Fibroblast of skin of abdomen (primary cell): ENCODE measurements at regions not wholly inside any gene's neighbourhood (a gene's known extent, or its start where the extent isn't known, plus 50 kb on each side); places are given as distances from the start of the nearest gene placed in this dataset.

Experiments used
- DNase-seq: peaks from one replicate; pipeline ENCODE4 v3.0.0-alpha.2; 2013

DNA sequence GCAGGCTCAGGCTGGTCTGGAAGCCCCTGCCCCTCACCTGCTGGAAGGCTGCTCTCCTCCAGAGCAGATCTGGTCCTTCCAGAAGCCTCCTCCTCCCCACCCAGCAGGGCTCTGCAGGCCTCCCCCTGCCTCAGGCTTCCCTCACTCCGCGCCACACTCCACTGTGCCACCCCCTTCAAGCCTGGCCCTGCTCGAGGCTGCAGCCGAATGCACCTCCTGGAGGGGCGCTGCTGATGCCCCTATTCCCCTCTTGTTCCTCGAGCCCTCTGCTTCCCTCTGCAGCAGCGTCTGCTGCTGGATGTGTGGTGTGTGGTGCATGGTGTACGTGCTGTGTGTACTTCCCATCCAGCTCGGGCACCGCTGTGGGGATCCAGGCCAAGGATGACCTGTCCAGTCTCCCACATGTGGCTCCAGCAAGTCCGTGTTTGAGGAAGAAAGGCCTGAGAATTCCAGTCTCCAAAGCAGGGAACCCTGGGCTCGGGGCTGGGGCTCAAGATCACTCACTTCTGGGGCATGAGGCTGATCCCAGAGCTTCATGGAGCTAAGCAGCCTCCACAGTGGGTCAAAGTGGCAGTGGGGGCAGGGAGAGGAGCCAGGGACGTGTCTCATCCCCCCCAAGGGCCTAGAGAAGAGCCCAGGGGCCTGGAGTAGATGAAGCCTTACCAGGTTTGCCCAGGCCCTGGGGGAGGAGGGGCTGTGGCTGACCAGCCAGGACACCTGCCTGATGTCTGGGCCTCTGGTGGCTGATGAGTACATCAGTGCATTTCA is 136.0 kb upstream of the C14orf180 start:
- no peak for DNase-seq

DNA sequence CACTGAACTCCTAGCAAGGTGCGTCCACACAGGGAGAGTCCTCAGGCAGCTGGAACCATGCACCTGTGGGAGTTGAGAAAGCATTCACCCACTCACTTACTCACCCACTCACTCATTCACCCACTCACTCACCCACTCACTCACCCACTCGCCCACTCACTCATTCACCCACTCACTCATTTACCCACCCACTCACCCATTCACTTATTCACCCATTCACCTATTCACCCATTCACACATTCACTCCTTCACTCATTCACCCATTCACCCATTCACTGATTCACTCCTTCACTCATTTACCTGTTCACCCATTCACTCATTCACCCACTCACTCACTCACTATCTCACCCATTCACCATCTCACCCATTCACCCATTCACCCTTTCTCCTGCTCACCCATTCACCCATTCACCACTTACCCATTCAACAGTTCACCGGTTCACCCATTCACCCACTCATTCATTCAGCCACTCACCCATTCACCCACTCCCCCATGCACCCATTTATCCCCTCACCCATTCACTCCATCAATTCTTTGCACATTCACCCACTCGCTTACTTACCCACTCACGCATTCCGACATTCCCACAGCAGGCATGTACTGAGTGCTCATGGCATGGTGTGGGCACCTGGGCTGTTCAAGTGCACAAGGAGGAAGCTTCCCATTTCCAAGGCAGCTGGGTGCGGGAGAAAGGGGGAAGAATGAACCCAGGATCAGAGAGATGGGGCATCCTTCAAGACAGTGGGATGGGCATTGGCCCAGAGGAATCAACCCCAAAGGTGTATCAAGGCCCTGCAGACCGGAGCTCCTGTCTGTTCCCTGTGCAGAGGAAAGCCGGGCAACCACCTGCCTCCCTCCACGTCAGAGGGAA is 135.2 kb upstream of the C14orf180 start:
- DNase-seq, result no peak

DNA sequence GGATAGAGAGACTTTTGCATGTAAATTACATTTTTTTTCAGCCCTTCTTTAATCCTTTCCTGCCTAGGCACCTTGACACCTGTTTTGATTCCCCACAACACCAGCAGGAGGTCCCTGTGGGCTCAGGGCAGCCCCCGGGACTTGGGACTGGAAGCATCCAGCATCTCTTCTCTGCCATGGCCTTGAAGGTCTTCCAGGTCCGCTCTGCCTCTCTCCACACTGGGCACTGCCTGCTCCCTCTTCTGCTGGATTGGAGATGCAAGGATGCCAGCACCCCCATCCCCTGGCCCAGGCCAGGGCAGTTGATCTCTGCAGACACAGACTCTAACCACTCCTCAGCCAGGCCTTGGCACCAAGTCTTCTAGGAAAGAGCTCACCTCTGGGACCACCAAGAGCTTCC is 134.5 kb upstream of the C14orf180 start:
- no peak for DNase-seq

DNA sequence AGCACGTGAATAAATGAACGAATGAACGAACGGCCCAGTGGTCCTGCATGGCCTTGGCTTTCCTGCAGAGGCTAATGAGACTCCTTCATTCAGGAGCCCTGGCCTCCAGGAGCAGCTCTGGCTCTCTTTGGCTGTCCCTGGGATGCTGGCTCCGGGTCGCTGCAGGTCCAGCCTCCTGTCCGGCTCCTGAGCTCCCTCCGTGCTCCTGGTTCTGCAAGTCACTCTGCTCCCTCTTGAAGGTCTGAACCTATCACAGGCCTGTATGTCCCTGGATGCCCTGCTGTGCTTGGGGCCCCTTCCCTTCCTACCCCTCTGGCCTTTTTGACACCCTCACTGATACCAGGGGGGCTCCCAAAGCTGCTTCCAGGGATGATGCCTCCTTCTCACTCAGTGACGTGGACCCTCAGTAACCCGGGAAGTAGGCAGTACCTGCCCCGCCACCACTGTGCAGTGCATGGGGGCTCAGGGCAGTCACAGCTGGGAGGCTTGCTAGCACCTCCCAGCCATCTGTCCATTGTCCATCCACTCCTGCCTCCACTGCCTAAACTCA is 133.7 kb upstream of the C14orf180 start:
- DNase-seq, result no peak

DNA sequence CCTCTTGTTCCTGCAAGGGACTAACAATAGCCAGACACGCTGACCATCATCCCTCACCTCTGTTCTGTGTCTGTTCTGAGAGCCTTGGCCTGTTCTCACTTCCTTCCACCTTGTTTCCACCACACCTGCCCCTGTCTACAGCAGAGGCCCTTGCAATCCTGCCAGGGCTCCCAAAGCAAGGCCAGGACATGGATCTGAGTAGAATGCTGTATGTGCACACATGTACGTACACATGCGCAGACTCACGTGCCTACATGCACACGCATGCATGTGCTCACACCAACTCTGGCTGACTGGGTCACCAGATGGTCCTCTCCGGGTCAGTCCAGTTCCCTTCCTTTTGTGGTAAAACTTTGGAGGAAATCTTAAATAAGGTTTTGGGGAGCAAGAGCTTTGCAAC is 133.0 kb upstream of the C14orf180 start:
- DNase-seq, result no peak

DNA sequence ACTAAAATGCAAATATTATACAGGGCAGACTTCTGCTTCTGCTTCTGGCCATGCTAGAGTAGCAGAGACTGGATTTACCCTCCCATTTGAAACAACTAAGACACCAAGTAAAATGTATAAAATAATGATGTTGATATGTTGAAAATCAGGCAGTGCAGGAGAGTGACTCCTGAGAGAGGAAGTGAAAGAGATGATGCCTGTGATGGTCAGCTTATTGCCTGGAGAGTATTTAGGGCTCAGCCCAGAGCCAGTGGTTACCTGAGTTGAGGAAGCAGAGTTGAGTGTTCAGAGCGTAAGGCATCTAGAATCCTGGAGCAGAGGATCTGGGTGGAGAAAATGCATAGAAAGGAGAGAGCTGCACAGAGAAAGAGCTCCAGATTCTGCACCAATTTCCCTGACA is 131.8 kb upstream of the C14orf180 start:
- DNase-seq, result no peak

DNA sequence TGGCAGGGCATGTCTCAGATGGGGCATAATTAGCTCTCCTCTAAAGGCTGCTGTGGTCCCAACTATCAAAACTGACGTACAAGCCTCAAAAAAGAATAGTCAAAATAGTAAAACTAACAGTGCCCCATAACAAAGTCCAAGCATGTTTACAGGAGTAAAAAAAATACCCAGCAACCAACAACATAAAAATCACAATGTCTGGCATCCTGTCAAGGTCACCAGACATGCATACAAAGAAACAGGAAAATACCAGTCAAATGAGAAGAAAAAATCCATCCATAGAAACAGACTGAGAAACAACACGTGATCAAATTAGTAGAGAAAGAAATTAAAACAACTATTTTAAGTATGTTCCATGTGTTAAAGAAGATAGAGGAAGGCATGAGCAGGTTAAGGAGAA is 131.2 kb upstream of the C14orf180 start:
- no peak for DNase-seq

DNA sequence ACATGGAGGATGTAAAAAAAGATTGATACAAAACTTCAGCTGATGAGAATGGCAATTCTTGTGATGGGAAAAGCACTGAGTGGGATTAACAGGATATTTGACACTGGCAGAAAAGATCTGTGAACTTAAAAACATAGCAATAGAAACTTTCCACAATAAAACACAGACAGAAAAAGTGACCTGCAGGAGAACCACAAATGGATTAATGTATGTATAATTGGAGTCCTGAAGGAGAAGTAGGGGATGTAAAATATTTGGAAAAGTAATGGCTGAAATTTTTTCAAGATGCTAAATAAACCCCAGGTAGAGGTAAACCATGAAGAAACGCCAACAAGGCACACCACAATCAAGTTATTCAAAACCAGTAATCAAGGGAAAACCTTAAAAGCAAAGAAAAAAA is 130.8 kb upstream of the C14orf180 start:
- DNase-seq, result no peak

DNA sequence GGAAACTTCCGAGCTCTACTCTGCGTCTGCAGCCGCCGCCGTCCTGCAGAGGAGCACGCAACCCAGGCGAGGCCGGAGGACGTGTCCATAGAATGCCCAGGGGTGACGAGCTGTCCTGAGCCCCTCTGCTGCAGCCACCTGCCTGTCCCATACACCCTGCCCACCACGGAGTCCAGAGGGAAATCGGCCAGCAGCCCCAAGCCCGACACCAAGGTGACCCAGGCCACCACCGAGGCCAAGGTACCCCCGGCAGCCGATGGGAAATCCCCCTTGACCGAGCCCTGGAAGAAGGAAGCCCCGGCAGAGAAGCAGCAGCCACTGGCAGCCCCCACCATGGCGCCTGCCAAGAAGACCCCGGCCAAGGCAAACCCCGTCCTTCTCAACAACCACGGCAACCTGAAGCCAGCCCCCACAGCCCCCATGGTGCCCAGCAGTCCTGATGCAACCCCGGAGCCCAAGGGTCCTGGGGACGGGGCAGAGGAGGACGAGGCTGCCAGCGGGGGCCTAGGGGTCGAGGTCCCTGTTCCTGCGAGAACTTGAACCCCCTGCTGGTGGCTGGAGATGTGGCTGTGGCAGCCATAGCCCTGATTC is 128.7 kb upstream of the C14orf180 start:
- no peak for DNase-seq

DNA sequence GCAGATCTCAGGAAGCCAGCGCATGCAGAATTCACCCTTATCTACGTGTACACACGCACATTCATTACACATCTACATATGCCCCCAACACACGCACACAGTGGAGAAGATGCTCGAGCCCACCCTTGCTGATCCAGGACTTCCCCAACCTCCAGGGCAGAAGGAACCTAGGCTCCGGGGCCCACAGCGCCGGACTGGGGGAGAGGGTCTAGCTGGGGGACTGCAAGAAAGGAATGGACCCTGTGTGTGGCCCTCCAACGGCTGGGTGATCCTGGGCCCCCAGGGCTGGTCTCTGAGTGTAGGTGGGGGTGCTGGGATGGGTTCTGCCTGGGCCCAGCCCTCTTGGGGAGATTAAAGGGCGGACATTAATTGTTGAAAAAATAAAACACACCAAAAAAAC is 128.1 kb upstream of the C14orf180 start:
- no peak for DNase-seq

DNA sequence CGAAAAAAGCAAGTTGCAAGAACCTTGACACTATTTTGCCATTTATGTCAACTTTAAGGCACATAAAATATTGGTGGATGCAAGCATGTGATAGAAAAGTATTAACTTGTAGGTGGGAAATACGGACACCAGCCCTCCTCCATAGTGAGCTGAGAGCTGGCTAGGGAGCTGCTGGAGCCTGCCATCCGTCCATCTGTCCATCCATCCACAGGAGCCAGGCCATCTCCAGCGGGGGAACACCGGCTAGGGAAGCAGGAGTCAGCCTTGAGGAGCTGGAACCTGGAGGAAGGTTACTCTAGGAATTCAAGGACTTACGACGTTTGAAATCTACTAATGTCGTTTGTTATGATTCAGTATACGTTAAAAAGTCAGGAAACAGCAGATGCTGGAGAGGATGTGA is 120.7 kb upstream of the C14orf180 start:
- no peak for DNase-seq

DNA sequence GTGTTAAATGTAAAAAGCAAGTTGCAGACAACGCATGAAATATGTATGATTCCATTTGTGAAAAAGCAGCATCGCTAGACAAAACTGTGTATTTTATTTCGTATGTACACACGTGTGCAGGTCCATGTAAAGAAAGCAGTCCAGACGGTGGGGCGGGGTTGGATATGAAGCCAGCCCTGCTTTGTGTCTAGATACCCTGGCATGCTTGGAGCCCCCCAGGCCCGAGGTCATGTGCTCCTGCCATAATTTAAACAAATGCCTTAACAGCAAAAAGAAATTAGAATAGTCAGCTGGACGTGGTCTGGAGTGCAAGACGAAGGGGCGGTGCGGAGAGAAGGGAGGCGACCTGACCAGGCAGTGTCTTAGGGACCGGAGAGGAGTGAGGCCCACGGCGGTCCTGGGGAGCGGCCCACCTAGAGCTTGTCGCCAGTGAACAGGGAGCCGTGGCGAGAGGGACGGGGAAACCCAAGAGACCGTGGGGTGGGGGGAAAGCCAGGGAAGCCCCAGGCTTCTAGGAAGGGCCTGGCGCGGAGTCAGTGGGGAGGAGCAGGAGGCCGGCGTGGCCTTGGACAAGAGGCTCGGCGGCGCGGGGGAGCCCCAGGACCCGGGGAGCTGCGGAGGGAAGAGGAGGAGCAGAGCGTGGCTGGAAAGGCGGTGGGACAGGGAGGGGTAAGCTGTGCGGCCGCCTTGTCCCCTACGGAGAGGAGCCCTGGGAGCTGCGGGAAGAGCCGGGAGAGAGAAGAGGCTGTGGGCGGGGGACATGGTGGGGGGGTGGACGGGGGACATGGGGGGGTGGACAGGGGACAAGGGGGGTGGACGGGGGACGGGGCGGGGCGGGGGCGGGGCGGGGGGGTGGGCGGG is 118.5 kb upstream of the C14orf180 start:
- no peak for DNase-seq

DNA sequence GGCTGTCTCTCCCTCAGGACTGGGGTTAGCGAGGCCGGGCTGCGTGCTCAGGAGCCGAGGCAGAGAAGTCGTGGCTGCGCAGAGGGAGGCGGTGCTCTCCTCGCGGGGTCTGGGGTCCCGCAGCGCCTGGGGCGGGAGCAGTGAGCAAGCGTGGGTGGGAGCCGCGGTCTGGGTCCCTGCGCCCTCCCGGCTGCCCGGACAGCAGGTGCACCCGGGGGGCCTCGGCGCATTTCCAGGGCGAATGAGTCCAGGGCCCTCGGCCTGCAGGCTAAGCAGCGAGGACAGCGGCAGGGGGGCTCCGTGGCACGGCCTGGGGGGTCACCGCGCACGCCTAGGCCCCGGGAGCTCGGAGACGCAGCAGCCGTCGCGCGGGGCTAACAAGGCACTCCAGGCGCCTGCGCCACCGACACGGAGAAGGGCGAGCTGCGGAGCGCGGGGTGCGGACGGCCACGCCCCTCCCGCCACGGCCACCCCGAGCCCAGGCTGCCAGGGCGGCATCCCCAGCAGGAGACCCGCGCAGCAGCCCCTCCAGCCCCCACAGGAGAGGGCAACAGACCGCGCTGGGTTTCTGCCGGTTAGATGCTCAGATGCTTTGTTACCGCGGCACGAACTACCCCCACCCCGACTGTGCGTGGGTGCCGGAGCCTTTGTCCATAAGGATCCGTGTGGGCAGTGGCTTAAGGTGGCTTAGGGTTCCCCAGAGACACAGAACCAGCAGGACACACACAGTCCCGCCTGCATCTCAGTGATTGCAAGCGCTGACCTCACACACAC is 117.7 kb upstream of the C14orf180 start:
- no peak for DNase-seq

DNA sequence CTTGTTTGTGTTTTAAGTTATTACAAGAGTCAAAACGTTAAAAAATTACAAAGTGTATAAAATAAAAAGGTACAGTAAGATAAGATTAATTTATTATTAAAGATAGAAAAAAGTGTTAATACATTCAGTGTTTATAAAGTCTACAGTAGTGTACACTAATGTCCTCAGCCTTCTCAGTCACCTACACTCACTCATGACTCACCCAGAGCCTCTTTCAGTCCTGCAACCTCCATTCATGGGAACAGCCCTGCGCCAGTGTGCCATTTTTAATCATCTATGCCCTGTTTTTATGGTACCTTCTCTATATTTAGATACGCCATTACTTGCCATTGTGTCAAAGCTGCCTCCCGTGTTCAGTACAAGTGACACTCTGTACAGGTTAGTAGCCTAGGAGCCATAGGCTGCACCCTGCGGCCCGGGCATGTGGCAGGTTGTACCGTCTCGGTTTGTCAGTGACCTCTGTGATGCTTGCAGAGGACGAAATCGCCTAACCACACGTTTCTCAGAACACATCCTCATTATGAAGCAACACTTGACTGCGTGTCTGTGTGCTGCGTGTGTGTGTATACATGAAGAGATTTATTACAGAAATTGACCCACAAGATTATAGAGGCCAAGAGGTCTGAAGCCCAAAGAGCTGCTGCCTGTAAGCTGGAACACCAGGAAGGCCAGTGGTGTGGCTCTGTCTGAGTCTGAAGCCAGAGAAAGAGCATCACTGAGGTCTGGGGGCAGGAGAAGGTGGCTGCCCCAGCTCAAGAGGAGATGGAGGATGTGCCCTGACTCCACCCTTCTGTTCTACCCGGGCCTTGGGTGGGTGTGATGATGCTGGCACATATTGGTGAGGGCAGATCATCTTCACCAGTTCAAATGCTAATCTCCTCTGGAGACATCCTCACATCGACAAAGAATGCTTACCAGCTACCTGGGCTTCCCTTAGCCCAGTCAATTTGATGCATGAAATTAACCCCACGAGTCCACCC is 116.6 kb upstream of the C14orf180 start:
- no peak for DNase-seq

DNA sequence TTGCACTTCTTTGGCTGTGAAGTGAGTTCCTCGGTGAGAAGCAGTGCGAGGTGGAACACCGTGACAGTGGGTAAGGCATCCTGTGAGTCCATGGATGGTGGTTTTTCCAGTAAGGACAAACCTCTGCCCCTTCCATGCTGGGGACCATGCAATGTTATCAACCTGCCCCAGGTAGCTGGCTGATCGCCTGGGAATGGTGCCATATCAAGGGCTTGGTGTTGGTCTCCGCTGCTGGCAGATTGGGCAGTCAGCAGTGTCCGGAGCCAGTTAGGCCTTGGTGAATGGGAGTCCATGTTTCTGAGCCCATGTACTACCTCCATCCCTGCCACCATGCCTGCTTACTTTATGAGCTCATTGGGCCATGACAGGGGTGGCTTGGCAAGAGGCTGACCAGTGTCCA is 114.7 kb upstream of the C14orf180 start:
- DNase-seq, result no peak

DNA sequence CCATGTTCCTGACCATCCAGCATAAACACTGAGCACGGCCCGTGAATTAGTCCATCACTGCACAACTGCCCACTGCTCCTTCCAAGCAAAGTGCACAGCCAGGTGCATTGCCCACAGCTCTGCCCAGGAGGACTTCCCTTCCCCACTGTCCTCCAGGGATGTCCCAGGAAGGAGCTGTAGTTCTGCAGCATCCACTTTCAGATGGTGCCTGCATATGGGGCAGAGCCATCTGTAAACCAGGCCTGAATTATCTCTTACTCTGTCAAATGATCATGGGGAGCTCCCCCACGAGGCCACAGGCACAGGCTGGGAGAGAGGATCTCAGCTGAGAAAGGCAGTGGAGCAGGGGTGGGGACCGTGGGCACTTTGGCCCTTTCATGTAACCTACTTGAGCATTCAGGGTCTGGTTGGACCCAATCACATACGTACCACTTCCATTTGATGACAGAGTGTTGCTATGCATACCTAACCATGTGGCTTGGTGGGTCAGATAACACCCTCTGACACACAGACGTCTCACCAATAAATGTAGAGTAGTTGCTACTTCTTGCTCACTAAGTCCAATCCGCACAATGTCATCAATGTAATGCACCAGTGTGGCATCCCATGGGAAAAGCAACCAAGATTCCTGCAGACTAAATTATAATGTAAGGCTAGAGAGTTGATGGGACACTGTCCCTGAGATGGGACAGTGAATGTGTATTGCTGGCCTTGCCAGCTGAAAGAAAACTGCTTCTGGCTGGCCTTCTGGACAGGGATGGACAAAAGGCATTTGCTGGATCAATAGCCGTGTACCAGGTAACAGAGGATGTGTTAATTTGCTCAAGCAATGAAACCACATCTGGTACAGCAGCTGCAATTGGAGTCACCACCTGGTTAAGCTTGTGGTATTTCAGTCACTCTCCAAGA is 113.8 kb upstream of the C14orf180 start:
- no peak for DNase-seq

DNA sequence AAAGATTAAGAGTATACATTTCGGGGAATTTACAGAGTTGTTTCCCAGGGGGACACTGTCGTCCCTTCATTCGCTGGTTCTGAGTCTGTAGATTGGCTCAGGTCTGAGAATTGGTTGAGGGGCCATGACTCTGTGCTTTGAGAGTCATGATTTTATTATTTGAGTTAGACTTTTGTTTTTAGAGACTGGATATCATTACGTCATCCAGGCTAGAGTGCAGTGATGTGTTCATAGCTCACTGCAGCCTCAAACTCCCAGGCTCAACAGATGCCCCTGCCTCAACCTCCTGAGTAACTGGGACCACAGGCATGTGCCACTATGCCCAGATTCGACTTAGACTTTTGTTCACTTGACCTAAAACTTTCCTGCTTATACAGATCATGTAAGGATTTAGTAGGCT is 112.3 kb upstream of the C14orf180 start:
- DNase-seq, result no peak

DNA sequence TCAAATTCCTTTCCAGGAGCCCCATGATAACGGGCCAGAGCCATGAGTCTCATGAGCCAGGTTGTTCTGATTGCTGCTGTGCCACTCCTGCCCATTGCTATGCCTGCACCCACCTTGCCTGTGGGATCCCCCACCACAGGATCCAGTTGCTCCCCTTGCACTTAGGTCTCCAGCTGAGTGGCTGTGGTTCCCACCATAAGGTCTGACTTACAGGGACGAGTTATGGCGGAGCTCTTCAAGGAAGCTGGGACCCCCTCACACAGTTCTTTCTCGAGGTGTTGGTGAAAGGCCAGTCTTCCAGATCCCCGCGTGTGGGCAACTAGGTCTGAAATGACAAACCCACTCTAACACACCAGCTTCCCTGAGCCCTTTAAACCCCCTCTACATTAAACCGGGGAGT is 111.9 kb upstream of the C14orf180 start:
- no peak for DNase-seq

DNA sequence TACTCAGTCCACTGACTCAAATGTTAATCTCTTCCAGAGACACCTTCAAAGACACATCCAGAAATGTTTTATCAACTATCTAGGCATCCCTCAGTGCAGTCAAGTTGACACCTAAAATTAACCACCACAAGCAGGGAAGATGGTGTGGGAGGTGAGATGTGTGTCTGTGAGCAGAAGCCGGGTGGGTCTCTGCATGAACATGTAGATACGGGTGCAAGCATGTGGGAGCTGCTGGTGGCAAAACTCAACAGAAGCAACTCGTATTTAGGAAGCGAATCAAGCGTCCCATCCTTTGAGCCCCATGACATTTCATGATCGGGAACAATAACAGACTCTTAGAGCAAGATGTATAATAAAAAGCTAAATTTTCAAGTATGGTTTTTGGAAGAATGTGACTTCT is 110.0 kb upstream of the C14orf180 start:
- DNase-seq, result no peak
